DND-41 (cell line): ENCODE measurements at regions not wholly inside any gene's neighbourhood (a gene's known extent, or its start where the extent isn't known, plus 50 kb on each side); places are given as distances from the start of the nearest gene placed in this dataset.

Source experiments
- EZH2 ChIP-seq: IDR thresholded peaks from 3 replicates; pipeline ENCODE4 v1.6.1; 2012; ENCODE audit warnings: borderline replicate concordance, low read depth, mild to moderate bottlenecking, moderate library complexity, low read length, inconsistent platforms; ENCODE audit not compliant: severe bottlenecking
- TF ChIP-seq, protein P1 (sequence below): IDR thresholded peaks from 2 replicates; pipeline ENCODE4 v1.5.1; 2012; ENCODE audit warnings: borderline replicate concordance, low read length, moderate library complexity, mild to moderate bottlenecking; ENCODE audit not compliant: poor library complexity, severe bottlenecking; ENCODE audit errors: extremely low read depth

DNA sequence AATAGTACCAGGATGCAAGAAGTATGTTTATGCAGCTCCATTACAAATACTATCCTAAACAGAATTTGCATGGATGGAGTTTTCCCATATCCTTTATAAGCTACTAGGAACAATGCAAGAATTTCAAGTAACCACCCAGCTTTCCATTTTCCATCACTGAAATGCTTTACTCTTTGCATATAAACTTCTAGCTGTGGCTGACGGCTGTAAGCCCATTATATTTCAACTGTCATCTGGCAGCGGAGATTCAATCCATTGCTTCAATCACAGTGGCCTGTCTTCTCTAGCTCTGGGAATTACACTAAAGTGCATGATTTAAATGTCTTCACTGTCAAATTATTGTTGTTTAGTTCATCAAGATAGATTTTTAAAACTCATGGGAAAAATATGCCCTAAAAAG is 64.2 kb upstream of the PAM start:
- no peak for TF ChIP-seq EZH2
- TF ChIP-seq, protein P1, sequence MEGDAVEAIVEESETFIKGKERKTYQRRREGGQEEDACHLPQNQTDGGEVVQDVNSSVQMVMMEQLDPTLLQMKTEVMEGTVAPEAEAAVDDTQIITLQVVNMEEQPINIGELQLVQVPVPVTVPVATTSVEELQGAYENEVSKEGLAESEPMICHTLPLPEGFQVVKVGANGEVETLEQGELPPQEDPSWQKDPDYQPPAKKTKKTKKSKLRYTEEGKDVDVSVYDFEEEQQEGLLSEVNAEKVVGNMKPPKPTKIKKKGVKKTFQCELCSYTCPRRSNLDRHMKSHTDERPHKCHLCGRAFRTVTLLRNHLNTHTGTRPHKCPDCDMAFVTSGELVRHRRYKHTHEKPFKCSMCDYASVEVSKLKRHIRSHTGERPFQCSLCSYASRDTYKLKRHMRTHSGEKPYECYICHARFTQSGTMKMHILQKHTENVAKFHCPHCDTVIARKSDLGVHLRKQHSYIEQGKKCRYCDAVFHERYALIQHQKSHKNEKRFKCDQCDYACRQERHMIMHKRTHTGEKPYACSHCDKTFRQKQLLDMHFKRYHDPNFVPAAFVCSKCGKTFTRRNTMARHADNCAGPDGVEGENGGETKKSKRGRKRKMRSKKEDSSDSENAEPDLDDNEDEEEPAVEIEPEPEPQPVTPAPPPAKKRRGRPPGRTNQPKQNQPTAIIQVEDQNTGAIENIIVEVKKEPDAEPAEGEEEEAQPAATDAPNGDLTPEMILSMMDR: no peak
